Bronchial epithelial cell (primary cell): ENCODE measurements at regions not wholly inside any gene's neighbourhood (a gene's known extent, or its start where the extent isn't known, plus 50 kb on each side); places are given as distances from the start of the nearest gene placed in this dataset.

ENCODE experiments used
- DNase-seq: peaks from one replicate; pipeline ENCODE4 v3.0.0-alpha.2; 2010; ENCODE audit warnings: low read depth
- FAIRE-seq: peaks from 2 replicates; lab custom pipeline; 2011; peaks lifted over from hg19 to GRCh38; lab: Jason Lieb, UNC
- H3K27me3 ChIP-seq: 2 replicates; pipeline ENCODE4 v1.5.1; 2011; ENCODE audit warnings: low read length; ENCODE audit not compliant: control insufficient read depth, insufficient read depth
- H3K36me3 ChIP-seq: 2 replicates; pipeline ENCODE4 v1.5.1; 2011; ENCODE audit warnings: low read length; ENCODE audit not compliant: control insufficient read depth, insufficient read depth
- H3K4me3 ChIP-seq: 2 replicates; pipeline ENCODE4 v1.5.1; 2011; ENCODE audit warnings: mild to moderate bottlenecking, low read depth, low read length, control low read depth
- CTCF ChIP-seq: IDR thresholded peaks from 2 replicates; pipeline ENCODE4 v1.5.1; 2011; ENCODE audit warnings: mild to moderate bottlenecking, moderate library complexity, low read length, control low read depth, inconsistent platforms; ENCODE audit not compliant: insufficient read depth, severe bottlenecking

GRCh38 chr5:5978501-5979376, 399.6 kb downstream of the MED10 start:
- FAIRE-seq (no peak), DNase-seq (no peak)
- H3K36me3 ChIP-seq = no peaks in the 10 kb centered on the region
- H3K4me3 ChIP-seq = no peak overlapping the region
- H3K27me3 ChIP-seq = no peaks in the 10 kb centered on the region
- no peak for TF ChIP-seq CTCF

- DNase-seq (no peak), FAIRE-seq (peak; percentile 50)
- H3K4me3 ChIP-seq = no peak overlapping the region
- no peak for TF ChIP-seq CTCF
- no peaks in the 10 kb centered on the region for H3K36me3 ChIP-seq
- no peaks in the 10 kb centered on the region for H3K27me3 ChIP-seq
Observed at GRCh38 chr5:5971203-5971602, 407.1 kb downstream of the MED10 start.

GRCh38 chr5:5969942-5970483, 408.3 kb downstream of the MED10 start:
- no peaks in the 10 kb centered on the region for H3K27me3 ChIP-seq
- no peak for FAIRE-seq
- no peak for TF ChIP-seq CTCF
- DNase-seq = no peak
- no peak overlapping the region for H3K4me3 ChIP-seq
- no peaks in the 10 kb centered on the region for H3K36me3 ChIP-seq

GRCh38 chr5:5968981-5969380, 409.4 kb downstream of the MED10 start:
- Histone ChIP-seq H3K27me3 (no peaks in the 10 kb centered on the region), H3K4me3 (no peak overlapping the region), H3K36me3 (no peaks in the 10 kb centered on the region)
- FAIRE-seq = no peak
- no peak for TF ChIP-seq CTCF
- no peak for DNase-seq

GRCh38 chr5:5967944-5968343, 410.4 kb downstream of the MED10 start:
- Histone ChIP-seq H3K36me3 (no peaks in the 10 kb centered on the region), H3K4me3 (no peak overlapping the region), H3K27me3 (no peaks in the 10 kb centered on the region)
- DNase-seq (peak; percentile 2), FAIRE-seq (no peak)
- TF ChIP-seq CTCF = no peak

GRCh38 chr5:5967373-5967772, 411.0 kb downstream of the MED10 start:
- H3K4me3 ChIP-seq = no peak overlapping the region
- no peaks in the 10 kb centered on the region for H3K27me3 ChIP-seq
- TF ChIP-seq CTCF = no peak
- DNase-seq = no peak
- no peak for FAIRE-seq
- no peaks in the 10 kb centered on the region for H3K36me3 ChIP-seq
